ENCODE measurements at regions not wholly inside any gene's neighbourhood (a gene's known extent, or its start where the extent isn't known, plus 50 kb on each side); places are given as distances from the start of the nearest gene placed in this dataset.
A peak's percentile ranks its signal among the peaks of the same experiment; 100 is the strongest.

DNA sequence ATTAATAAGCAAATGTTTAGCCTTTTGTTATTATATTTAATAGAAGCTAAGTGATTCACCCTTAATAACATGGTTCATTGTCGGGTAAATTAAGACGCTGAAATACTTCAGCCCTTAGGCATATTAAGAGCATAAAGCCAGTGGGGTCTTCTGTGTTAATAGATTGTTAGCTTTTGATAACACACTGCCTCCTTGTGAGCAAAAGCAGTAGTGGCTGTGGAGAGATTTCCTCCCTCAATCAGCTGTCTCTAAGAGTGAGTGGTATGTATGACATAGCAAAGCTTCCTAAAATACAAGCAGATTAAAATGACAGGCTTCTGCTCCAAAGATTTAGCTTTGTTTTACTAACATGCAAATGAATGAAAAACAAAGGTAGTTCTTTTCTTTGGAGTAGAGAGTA, 143.7 kb upstream of the SYT4 start:
- Mint-ChIP-seq H3K27ac (ENCODE audit: unreplicated experiment) (no peak overlapping the region), H3K4me3 (ENCODE audit: unreplicated experiment) (no peak overlapping the region), H3K4me1 (ENCODE audit: low read depth) (no peaks in the 10 kb centered on the region), H3K9me3 (ENCODE audit: low read depth) (no peaks in the 10 kb centered on the region), H3K36me3 (ENCODE audit: low read depth) (no peaks in the 10 kb centered on the region), H3K27me3 (ENCODE audit: low read depth) (peaks cover 22% of the 10 kb centered on the region)
- TF ChIP-seq, protein P1, sequence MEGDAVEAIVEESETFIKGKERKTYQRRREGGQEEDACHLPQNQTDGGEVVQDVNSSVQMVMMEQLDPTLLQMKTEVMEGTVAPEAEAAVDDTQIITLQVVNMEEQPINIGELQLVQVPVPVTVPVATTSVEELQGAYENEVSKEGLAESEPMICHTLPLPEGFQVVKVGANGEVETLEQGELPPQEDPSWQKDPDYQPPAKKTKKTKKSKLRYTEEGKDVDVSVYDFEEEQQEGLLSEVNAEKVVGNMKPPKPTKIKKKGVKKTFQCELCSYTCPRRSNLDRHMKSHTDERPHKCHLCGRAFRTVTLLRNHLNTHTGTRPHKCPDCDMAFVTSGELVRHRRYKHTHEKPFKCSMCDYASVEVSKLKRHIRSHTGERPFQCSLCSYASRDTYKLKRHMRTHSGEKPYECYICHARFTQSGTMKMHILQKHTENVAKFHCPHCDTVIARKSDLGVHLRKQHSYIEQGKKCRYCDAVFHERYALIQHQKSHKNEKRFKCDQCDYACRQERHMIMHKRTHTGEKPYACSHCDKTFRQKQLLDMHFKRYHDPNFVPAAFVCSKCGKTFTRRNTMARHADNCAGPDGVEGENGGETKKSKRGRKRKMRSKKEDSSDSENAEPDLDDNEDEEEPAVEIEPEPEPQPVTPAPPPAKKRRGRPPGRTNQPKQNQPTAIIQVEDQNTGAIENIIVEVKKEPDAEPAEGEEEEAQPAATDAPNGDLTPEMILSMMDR (IDR thresholded peaks at IDR 0.05): peak; percentile 46
- DNase-seq (ENCODE audit: low spot score): no peak

GRCh38 chr18:43422518-43422917, 145.2 kb upstream of the SYT4 start:
- no peak overlapping the region for H3K27ac Mint-ChIP-seq (ENCODE audit: unreplicated experiment)
- H3K36me3 Mint-ChIP-seq (ENCODE audit: low read depth): no peaks in the 10 kb centered on the region
- no peak for DNase-seq (ENCODE audit: low spot score)
- H3K4me1 Mint-ChIP-seq (ENCODE audit: low read depth): no peaks in the 10 kb centered on the region
- H3K9me3 Mint-ChIP-seq (ENCODE audit: low read depth): no peaks in the 10 kb centered on the region
- no peak overlapping the region for H3K4me3 Mint-ChIP-seq (ENCODE audit: unreplicated experiment)
- TF ChIP-seq, protein P1 (IDR thresholded peaks at IDR 0.05): peak; percentile 31
- peaks cover 23% of the 10 kb centered on the region for H3K27me3 Mint-ChIP-seq (ENCODE audit: low read depth)

GRCh38 chr18:43435851-43436250, 158.6 kb upstream of the SYT4 start:
- no peaks in the 10 kb centered on the region for H3K4me1 Mint-ChIP-seq (ENCODE audit: low read depth)
- no peak overlapping the region for H3K27ac Mint-ChIP-seq (ENCODE audit: unreplicated experiment)
- peaks cover 1% of the 10 kb centered on the region for H3K27me3 Mint-ChIP-seq (ENCODE audit: low read depth)
- no peaks in the 10 kb centered on the region for H3K36me3 Mint-ChIP-seq (ENCODE audit: low read depth)
- TF ChIP-seq, protein P1 (IDR thresholded peaks at IDR 0.05): no peak
- DNase-seq (ENCODE audit: low spot score): no peak
- H3K4me3 Mint-ChIP-seq (ENCODE audit: unreplicated experiment): no peak overlapping the region
- peaks cover 14% of the 10 kb centered on the region for H3K9me3 Mint-ChIP-seq (ENCODE audit: low read depth)

DNA sequence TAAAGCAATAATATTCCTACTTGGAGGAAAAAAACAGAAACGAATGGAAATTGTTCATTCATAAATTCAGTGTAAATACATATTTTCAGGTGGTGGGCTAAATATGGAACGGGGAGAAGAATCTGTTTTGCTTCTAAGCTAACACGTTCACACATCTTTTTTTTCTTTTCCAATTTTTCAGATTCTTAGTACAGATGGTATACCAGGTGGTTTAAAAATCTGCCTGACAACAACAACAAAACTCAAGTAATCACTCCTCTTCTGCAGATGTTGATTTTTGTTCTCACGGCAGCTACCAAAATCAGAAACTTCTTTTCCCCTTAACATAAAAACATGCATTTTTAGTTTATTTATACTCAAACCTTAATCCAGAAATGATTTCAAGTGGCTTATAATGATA, 164.8 kb upstream of the SYT4 start:
- peaks cover 1% of the 10 kb centered on the region for H3K27me3 Mint-ChIP-seq (ENCODE audit: low read depth)
- DNase-seq (ENCODE audit: low spot score): no peak
- H3K4me1 Mint-ChIP-seq (ENCODE audit: low read depth): peaks cover 2% of the 10 kb centered on the region
- peaks cover 14% of the 10 kb centered on the region for H3K9me3 Mint-ChIP-seq (ENCODE audit: low read depth)
- TF ChIP-seq, protein P1 (IDR thresholded peaks at IDR 0.05): no peak
- no peak overlapping the region for H3K4me3 Mint-ChIP-seq (ENCODE audit: unreplicated experiment)
- no peaks in the 10 kb centered on the region for H3K36me3 Mint-ChIP-seq (ENCODE audit: low read depth)
- no peak overlapping the region for H3K27ac Mint-ChIP-seq (ENCODE audit: unreplicated experiment)

DNA sequence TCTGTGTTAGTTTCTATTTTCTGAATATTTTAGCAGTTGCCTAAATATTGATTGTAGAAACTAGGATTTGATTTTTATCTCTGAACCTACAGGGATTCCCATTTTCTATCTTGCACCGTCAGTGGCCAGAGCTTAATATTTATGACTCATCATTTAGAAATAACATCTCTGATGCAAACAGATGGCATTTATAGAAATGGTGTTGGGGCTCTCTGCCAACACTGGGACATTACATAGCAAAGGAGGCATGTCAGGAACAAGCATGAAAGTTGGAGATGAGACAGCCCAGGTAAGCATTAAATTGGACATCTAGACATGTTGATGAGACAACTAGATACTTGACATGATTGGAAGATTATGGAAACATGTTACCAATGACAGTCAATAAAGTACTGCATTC, 165.3 kb upstream of the SYT4 start:
- TF ChIP-seq, protein P1 (IDR thresholded peaks at IDR 0.05): no peak
- H3K36me3 Mint-ChIP-seq (ENCODE audit: low read depth): no peaks in the 10 kb centered on the region
- no peak overlapping the region for H3K27ac Mint-ChIP-seq (ENCODE audit: unreplicated experiment)
- peaks cover 1% of the 10 kb centered on the region for H3K27me3 Mint-ChIP-seq (ENCODE audit: low read depth)
- peaks cover 14% of the 10 kb centered on the region for H3K9me3 Mint-ChIP-seq (ENCODE audit: low read depth)
- peaks cover 2% of the 10 kb centered on the region for H3K4me1 Mint-ChIP-seq (ENCODE audit: low read depth)
- DNase-seq (ENCODE audit: low spot score): no peak
- H3K4me3 Mint-ChIP-seq (ENCODE audit: unreplicated experiment): no peak overlapping the region

Measured in chondrocyte (in vitro differentiated cells).